ENCODE measurements at regions not wholly inside any gene's neighbourhood (a gene's known extent, or its start where the extent isn't known, plus 50 kb on each side); places are given as distances from the start of the nearest gene placed in this dataset.

DNA sequence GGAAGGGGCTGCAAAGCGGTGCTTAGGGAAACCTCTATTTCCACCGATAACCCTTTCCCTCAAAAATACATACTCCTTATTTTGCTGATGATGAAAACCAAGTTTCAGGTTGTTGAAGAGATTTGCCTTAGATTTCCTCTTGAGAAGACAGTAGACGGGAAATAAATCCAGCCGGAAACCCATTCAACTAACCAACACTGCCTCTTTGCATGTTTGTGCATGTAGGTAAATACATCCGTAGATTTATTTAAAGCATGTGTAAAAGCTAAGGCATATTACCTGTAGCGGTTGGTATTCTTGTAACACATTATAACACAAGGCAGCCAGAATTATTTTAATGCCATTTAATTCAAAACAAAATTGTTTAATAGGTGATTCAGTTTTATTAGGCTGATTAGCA, 136.3 kb upstream of the SLC22A23 start:
- DNase-seq = no peak

DNA sequence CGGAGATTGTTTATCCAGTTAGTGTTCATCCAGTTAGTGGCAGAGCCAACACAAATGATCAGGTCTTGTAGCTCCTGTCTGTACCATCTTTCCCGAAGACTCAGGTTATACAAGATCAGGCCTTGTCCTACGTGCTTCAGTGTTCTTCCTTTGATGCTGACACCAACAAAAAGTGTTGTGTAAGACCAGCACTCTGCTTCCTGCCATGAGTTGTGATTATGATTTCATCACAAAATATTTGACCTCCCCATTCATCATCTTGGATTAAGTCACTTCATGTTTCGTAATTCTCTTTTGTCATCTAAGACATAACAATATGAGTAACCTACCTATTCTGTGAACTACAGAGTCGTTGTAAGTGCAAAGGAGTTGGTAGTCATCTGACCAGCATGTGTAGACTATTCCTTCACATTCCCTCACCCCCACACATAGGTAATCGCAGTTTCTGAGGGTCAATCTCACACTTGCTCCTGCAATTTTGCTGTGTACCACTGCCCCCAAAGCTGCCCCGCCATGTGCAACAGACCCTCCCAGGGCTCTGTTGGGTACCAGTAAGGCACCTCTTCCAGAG, 135.6 kb upstream of the SLC22A23 start:
- DNase-seq = no peak

DNA sequence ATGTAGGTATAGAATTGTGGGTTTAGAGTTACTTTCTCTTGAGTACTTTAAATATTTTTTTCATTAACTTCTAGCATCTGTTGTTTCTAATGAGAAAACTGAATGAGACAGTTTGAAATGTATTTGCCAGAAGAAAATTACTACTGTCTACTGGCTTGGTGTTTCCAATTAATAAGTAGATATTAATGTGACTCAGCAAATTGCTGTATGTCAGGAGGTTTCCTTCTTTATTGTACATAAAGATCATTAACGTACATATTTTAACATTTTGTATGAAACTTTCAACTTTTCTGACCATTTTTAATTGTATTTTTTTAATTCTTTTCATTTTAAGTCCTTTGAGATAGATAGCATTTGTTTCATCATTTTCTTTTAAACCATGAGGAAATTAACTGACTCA, 135.1 kb upstream of the SLC22A23 start:
- no peak for DNase-seq

- no peak for DNase-seq
Observed at GRCh38 chr6:3587660-3588059, 130.8 kb upstream of the SLC22A23 start.

- DNase-seq = no peak
Observed at GRCh38 chr6:3585320-3585935, 128.6 kb upstream of the SLC22A23 start.

GRCh38 chr6:3584606-3585005, 127.8 kb upstream of the SLC22A23 start:
- DNase-seq = no peak

- no peak for DNase-seq
Observed at GRCh38 chr6:3581469-3581868, 124.6 kb upstream of the SLC22A23 start.

GRCh38 chr6:3579652-3580175, 122.9 kb upstream of the SLC22A23 start:
- no peak for DNase-seq

- no peak for DNase-seq
Observed at GRCh38 chr6:3578981-3579380, 122.1 kb upstream of the SLC22A23 start.

DNA sequence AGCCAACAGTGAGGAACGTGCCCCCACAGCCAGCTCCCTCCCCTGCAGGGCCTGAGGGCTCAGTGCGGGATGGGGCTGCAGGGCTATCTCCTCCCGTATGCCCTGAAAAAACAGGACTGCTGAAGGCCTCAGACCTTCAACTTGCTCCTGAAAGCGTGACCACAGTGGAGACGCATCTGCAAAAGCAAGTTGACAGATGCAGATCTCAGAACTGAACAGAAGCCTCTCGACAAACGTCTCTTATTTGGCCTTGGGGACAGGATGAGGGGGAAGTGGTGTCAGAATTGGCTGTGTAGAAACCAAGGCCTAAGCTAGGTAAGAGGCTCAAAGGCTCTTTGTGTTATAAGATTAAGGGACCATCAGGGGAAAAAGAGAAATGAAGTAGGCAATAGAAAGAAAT, 120.7 kb upstream of the SLC22A23 start:
- DNase-seq = no peak

- DNase-seq = no peak
Observed at GRCh38 chr6:3575701-3576100, 118.9 kb upstream of the SLC22A23 start.

DNA sequence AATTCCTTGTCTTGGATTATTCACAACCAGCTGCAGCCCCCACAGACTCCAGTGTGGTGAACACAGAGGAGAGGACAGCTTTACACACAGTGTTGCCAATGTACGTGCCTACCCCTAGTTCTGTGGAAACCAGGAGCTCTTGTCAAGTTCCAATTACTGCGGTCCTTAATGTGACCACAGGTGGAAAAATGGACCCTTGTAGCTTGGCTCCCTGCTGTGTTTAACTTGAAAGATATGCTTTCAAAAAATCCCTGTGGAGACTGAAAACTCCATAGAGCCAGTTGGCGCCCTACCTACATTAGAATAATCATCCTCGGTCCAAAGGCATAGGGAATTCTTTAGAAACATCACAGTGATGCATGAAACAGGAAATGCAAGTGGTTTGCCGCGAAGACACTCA, 118.3 kb upstream of the SLC22A23 start:
- DNase-seq = no peak

DNA sequence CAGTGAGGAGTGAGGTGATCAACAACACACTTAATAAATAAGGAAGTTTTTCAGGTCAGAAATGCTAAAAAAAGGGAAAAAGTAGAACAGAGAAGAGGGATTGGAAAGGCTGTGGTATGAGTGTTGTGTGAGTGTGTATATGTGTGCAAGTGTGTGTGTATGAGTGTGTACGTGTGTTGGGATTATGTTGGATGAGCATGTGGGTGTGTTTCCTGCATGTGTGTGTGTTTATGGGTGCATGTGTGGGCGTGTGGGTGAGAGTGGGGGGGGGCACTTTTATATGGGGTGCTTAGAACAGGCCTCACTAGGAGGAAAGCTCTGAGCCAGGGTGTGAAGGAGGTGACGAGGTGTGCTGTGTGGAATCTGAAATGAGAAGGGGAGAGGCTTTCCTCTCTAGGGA, 116.8 kb upstream of the SLC22A23 start:
- no peak for DNase-seq

DNA sequence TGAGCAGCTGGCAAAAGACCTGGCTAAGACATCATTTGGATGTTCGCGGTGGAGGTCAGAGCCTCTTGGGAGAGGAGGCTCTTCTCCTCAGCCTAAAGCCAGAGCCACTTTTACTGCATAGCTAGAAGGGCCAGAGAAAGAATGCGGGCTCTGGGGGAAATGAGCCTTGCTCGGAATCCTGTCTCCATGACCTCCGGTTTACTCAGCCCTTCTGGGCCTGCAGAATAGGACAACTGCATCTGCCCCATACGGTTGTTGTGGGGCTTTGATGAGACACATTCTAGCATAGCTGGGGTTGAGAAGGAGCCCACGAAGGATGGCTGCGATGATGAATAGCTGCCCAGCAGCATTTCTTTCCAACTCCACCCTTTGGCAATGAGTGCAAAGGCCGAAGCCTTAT, 115.0 kb upstream of the SLC22A23 start:
- DNase-seq = no peak

GRCh38 chr6:3571250-3571681, 114.4 kb upstream of the SLC22A23 start:
- no peak for DNase-seq

GRCh38 chr6:3569816-3570215, 113.0 kb upstream of the SLC22A23 start:
- DNase-seq = no peak

- no peak for DNase-seq
Observed at GRCh38 chr6:3568396-3569082, 111.7 kb upstream of the SLC22A23 start.

GRCh38 chr6:3566812-3567211, 110.0 kb upstream of the SLC22A23 start:
- DNase-seq = no peak

DNA sequence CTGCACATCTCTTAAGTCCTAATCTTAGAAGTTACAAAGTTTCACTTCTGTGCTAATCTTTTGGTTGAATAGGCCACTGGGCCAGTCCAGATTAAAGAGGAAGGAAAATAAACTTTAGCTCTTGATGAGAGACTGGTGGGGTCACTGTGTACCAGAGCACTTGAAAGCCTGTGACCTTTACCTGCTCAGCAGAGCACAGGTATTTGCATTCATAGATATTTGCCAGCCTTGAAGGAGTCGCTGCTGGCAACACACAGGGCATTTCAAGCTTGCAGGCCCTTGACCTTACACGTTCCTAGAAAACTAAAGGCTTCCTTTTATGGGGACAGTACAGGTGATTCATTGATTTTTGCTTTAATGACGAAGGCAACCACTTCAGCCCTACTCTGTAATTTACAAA, 108.4 kb upstream of the SLC22A23 start:
- no peak for DNase-seq

DNA sequence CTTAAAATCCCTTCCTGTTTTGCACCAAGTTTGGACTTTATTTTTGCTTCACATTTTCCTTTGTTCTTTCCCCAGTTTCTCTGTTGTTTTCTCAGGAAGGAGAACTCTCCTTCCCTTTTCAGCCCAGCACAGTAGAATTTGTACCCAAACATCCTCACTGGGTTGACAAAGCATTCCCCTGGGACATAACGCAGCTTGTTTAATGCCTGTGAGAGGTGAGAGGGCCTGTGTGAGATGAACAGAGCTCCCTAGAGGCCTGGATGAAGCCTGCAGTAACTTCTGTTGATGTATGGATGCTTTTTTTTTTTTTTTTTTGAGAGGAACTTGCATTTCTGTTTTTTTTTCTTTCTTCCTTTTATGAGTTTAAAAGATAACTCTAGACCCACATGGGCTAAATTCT, 104.9 kb upstream of the SLC22A23 start:
- DNase-seq = peak in 2 of 51 donors; percentile 9 to 12

DNA sequence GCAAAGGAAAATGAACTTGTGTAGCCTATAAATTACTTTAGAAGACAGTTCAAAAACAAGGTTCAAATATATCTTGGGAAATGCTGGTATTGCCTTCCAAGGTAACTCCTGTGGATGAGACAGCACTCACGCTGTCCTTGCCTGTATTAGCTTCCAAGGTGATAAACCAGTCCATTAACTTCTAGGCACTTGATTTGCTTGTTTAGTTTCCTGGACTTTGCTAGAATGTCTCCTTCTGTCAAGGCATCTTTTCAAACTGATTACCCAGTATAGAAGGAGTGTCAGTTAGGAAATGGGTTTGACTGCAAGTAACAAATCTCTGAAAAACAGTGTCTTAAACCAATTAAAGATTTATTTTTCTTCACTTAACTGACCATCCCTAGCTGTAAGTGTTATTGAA, 103.4 kb upstream of the SLC22A23 start:
- DNase-seq = no peak

- no peak for DNase-seq
Observed at GRCh38 chr6:3559561-3559960, 102.7 kb upstream of the SLC22A23 start.

- no peak for DNase-seq
Observed at GRCh38 chr6:3557336-3557735, 100.5 kb upstream of the SLC22A23 start.

Measured in hypothalamus (tissue), 51 donors.